ENCODE measurements at regions not wholly inside any gene's neighbourhood (a gene's known extent, or its start where the extent isn't known, plus 50 kb on each side); places are given as distances from the start of the nearest gene placed in this dataset.

- DNase-seq (ENCODE audit: low read depth, low spot score): no peak
- no peak overlapping the region for H3K4me3 ChIP-seq (ENCODE audit: low read length)
Measured at GRCh38 chr2:217289177-217289906, 429.5 kb upstream of the TNP1 start.

GRCh38 chr2:217288472-217289063 is 428.7 kb upstream of the TNP1 start:
- no peak for DNase-seq (ENCODE audit: low read depth, low spot score)
- no peak overlapping the region for H3K4me3 ChIP-seq (ENCODE audit: low read length)

- H3K4me3 ChIP-seq (ENCODE audit: low read length): no peak overlapping the region
- DNase-seq (ENCODE audit: low read depth, low spot score): no peak
Measured at GRCh38 chr2:217286833-217287232, 427.0 kb upstream of the TNP1 start.

GRCh38 chr2:217285926-217286325 is 426.1 kb upstream of the TNP1 start:
- no peak for DNase-seq (ENCODE audit: low read depth, low spot score)
- no peak overlapping the region for H3K4me3 ChIP-seq (ENCODE audit: low read length)

- DNase-seq (ENCODE audit: low read depth, low spot score): no peak
- no peak overlapping the region for H3K4me3 ChIP-seq (ENCODE audit: low read length)
Measured at GRCh38 chr2:217283460-217283859, 423.6 kb upstream of the TNP1 start.

- no peak for DNase-seq (ENCODE audit: low read depth, low spot score)
- no peak overlapping the region for H3K4me3 ChIP-seq (ENCODE audit: low read length)
Measured at GRCh38 chr2:217282531-217282930, 422.7 kb upstream of the TNP1 start.

- no peak for DNase-seq (ENCODE audit: low read depth, low spot score)
- H3K4me3 ChIP-seq (ENCODE audit: low read length): no peak overlapping the region
Measured at GRCh38 chr2:217279556-217279955, 419.7 kb upstream of the TNP1 start.

GRCh38 chr2:217279140-217279539 is 419.3 kb upstream of the TNP1 start:
- DNase-seq (ENCODE audit: low read depth, low spot score): no peak
- no peak overlapping the region for H3K4me3 ChIP-seq (ENCODE audit: low read length)

- H3K4me3 ChIP-seq (ENCODE audit: low read length): no peak overlapping the region
- DNase-seq (ENCODE audit: low read depth, low spot score): no peak
Measured at GRCh38 chr2:217277646-217278398, 418.0 kb upstream of the TNP1 start.

GRCh38 chr2:217276433-217276832 is 416.6 kb upstream of the TNP1 start:
- no peak overlapping the region for H3K4me3 ChIP-seq (ENCODE audit: low read length)
- no peak for DNase-seq (ENCODE audit: low read depth, low spot score)

- no peak for DNase-seq (ENCODE audit: low read depth, low spot score)
- no peak overlapping the region for H3K4me3 ChIP-seq (ENCODE audit: low read length)
Measured at GRCh38 chr2:217275091-217275490, 415.2 kb upstream of the TNP1 start.

GRCh38 chr2:217274578-217274977 is 414.7 kb upstream of the TNP1 start:
- DNase-seq (ENCODE audit: low read depth, low spot score): no peak
- no peak overlapping the region for H3K4me3 ChIP-seq (ENCODE audit: low read length)

GRCh38 chr2:217273851-217274250 is 414.0 kb upstream of the TNP1 start:
- no peak overlapping the region for H3K4me3 ChIP-seq (ENCODE audit: low read length)
- no peak for DNase-seq (ENCODE audit: low read depth, low spot score)

- H3K4me3 ChIP-seq (ENCODE audit: low read length): no peak overlapping the region
- DNase-seq (ENCODE audit: low read depth, low spot score): no peak
Measured at GRCh38 chr2:217273162-217273561, 413.3 kb upstream of the TNP1 start.

GRCh38 chr2:217271813-217272212 is 411.9 kb upstream of the TNP1 start:
- DNase-seq (ENCODE audit: low read depth, low spot score): no peak
- H3K4me3 ChIP-seq (ENCODE audit: low read length): no peak overlapping the region

- H3K4me3 ChIP-seq (ENCODE audit: low read length): no peak overlapping the region
- DNase-seq (ENCODE audit: low read depth, low spot score): no peak
Measured at GRCh38 chr2:217270485-217271121, 410.7 kb upstream of the TNP1 start.

- H3K4me3 ChIP-seq (ENCODE audit: low read length): no peak overlapping the region
- DNase-seq (ENCODE audit: low read depth, low spot score): no peak
Measured at GRCh38 chr2:217269701-217270484, 410.0 kb upstream of the TNP1 start.

GRCh38 chr2:217268978-217269377 is 409.1 kb upstream of the TNP1 start:
- no peak for DNase-seq (ENCODE audit: low read depth, low spot score)
- no peak overlapping the region for H3K4me3 ChIP-seq (ENCODE audit: low read length)

GRCh38 chr2:217267758-217268157 is 407.9 kb upstream of the TNP1 start:
- H3K4me3 ChIP-seq (ENCODE audit: low read length): no peak overlapping the region
- no peak for DNase-seq (ENCODE audit: low read depth, low spot score)

All from Jurkat, Clone E6-1 (cell line).